CD4-positive, CD25-positive, alpha-beta regulatory T cell (primary cell): ENCODE measurements at regions not wholly inside any gene's neighbourhood (a gene's known extent, or its start where the extent isn't known, plus 50 kb on each side); places are given as distances from the start of the nearest gene placed in this dataset.

Experiments
- ATAC-seq, 2 donors: fragments of 150-1000 bp; cut with Tn5 transposase; one replicate each; pipeline ENCODE4 v1.10.0; 2021; ENCODE audit warnings: low read depth in 2 of 2, moderate number of reproducible peaks in 2 of 2, moderate library complexity in 1 of 2
- DNase-seq, 3 donors: peaks; one replicate each; pipeline versions ENCODE4 v3.0.0 to v3.0.0-alpha.2; 2012 to 2022; ENCODE audit warnings: mixed read lengths in 1 of 3
- H3K27ac ChIP-seq: one replicate; pipeline ENCODE4 v1.7.0; 2013; ENCODE audit warnings: mild to moderate bottlenecking, low read length; ENCODE audit not compliant: insufficient read depth, poor library complexity, severe bottlenecking
- H3K27me3 ChIP-seq: one replicate; pipeline ENCODE4 v1.7.0; 2013; ENCODE audit warnings: low read length; ENCODE audit not compliant: control insufficient read depth, insufficient read depth
- H3K36me3 ChIP-seq: one replicate; pipeline ENCODE4 v1.7.0; 2013; ENCODE audit warnings: mild to moderate bottlenecking, low read length, moderate library complexity; ENCODE audit not compliant: control insufficient read depth, insufficient read depth
- H3K4me1 ChIP-seq: 2 replicates; pipeline ENCODE4 v1.7.0; 2013; ENCODE audit warnings: mild to moderate bottlenecking, low read length; ENCODE audit not compliant: insufficient read depth, control insufficient read depth, poor library complexity, severe bottlenecking
- H3K4me3 ChIP-seq: one replicate; pipeline ENCODE4 v1.7.0; 2013; ENCODE audit warnings: low read depth, mild to moderate bottlenecking, low read length, moderate library complexity
- H3K9me3 ChIP-seq, 2 experiments: 1 replicate in 1 of 2; 2 replicates in 1 of 2; pipeline ENCODE4 v1.7.0; 2013; ENCODE audit warnings: low read length in 2 of 2, mild to moderate bottlenecking in 1 of 2, moderate library complexity in 1 of 2; ENCODE audit not compliant: control insufficient read depth in 2 of 2
- H3K27ac Mint-ChIP-seq, 3 donors: one replicate each; pipeline ENCODE4 v1.8.0; 2020 to 2022; ENCODE audit warnings: mild to moderate bottlenecking in 3 of 3, mixed read lengths in 3 of 3, moderate library complexity in 2 of 3
- H3K27me3 Mint-ChIP-seq: one replicate; pipeline ENCODE4 v1.8.0; 2022; ENCODE audit warnings: mild to moderate bottlenecking, mixed read lengths
- H3K36me3 Mint-ChIP-seq: one replicate; pipeline ENCODE4 v1.8.0; 2020; ENCODE audit warnings: mixed read lengths
- H3K4me1 Mint-ChIP-seq, 4 donors: one replicate each; pipeline ENCODE4 v1.8.0; 2020 to 2022; ENCODE audit warnings: mixed read lengths in 4 of 4, mild to moderate bottlenecking in 1 of 4
- H3K4me3 Mint-ChIP-seq, 4 donors: one replicate each; pipeline ENCODE4 v1.8.0; 2020 to 2022; ENCODE audit warnings: mild to moderate bottlenecking in 4 of 4, mixed read lengths in 4 of 4, moderate library complexity in 3 of 4
- H3K9me3 Mint-ChIP-seq, 7 donors: one replicate each; pipeline ENCODE4 v1.8.0; 2020 to 2022; ENCODE audit warnings: mixed read lengths in 7 of 7, mild to moderate bottlenecking in 3 of 7, moderate library complexity in 2 of 7

DNA sequence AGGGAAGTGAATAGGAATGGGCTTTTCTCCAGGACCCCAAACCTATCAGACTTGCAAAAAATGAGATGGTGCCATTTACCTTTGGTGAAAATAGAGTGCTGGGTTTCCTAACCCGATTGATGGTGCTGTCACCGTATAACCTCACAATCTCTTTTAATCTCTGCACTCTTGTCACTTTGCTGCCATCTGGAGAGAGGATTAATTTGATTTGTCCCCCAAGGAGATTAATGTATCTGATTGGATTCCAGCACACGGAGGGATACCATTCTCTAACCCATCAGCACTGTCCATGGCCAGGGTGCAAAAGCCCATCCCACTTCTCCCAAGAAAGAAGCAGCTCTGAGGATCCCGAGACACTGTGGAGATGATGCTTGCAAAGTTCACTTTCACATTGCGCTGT, 86.3 kb upstream of the NFE2L3 start:
- Mint-ChIP-seq H3K4me3 (no peak overlapping the region), H3K4me1 (no peaks in the 10 kb centered on the region), H3K9me3 (peaks cover 0 to 3% (median 0%) of the 10 kb centered on the region in 7 donors), H3K27me3 (peaks cover 57% of the 10 kb centered on the region), H3K36me3 (no peaks in the 10 kb centered on the region), H3K27ac (no peak overlapping the region)
- Histone ChIP-seq H3K27ac (no peak overlapping the region), H3K36me3 (no peaks in the 10 kb centered on the region), H3K4me3 (no peak overlapping the region), H3K4me1 (peaks cover 4% of the 10 kb centered on the region), H3K9me3 (no peaks in the 10 kb centered on the region), H3K27me3 (peaks cover 3% of the 10 kb centered on the region)
- ATAC-seq (no peak), DNase-seq (no peak)

DNA sequence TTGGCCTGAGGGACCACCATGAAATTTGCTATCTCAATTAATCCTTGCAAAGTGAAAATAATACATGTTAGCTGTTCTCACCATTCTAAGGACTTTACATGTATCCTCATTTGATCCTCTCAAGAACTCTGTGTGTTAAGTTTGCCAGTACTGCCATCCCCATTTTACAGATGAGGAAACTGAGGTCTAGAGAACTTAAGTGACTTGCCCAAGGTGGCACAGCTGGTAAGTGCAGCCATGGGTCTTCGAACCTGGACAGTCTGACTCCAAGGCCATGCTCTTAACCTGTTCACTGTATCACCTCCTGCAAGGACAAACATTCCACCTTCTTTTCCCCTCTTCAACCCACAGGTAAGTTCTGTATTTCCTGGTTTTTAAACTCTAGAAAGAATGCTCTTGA, 85.3 kb upstream of the NFE2L3 start:
- H3K36me3 ChIP-seq: no peaks in the 10 kb centered on the region
- peaks cover 2% of the 10 kb centered on the region for H3K4me1 ChIP-seq
- DNase-seq (no peak), ATAC-seq (no peak)
- Mint-ChIP-seq H3K27me3 (peaks cover 48% of the 10 kb centered on the region), H3K9me3 (peaks cover 0 to 3% (median 0%) of the 10 kb centered on the region in 7 donors), H3K4me1 (no peaks in the 10 kb centered on the region), H3K27ac (no peak overlapping the region), H3K4me3 (no peak overlapping the region), H3K36me3 (no peaks in the 10 kb centered on the region)
- no peak overlapping the region for H3K4me3 ChIP-seq
- no peaks in the 10 kb centered on the region for H3K9me3 ChIP-seq
- H3K27ac ChIP-seq: no peak overlapping the region
- peaks cover 3% of the 10 kb centered on the region for H3K27me3 ChIP-seq

DNA sequence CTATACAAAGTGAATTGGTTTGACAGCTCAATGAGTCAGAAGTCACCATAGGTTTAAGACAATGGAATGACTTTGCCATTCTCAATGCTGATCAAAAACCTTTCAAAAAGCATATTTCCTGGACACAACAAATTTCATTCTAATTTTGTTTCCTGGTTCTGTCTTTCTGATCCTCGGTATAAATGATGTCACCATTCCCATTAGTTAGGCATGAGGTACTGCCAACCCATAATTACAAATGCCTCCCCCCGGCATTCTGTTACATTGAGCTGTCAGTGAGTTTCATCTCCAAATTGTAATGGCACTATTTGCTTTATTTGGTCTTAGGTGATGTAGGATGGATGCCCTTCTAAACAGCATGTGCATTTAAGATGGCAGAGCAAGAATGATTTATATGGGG, 81.7 kb upstream of the NFE2L3 start:
- Histone ChIP-seq H3K36me3 (no peaks in the 10 kb centered on the region), H3K4me1 (no peaks in the 10 kb centered on the region), H3K4me3 (no peak overlapping the region), H3K27ac (no peak overlapping the region), H3K27me3 (no peaks in the 10 kb centered on the region), H3K9me3 (no peaks in the 10 kb centered on the region)
- Mint-ChIP-seq H3K27me3 (peaks cover 32% of the 10 kb centered on the region), H3K4me1 (no peaks in the 10 kb centered on the region), H3K27ac (no peak overlapping the region), H3K9me3 (peaks cover 0 to 2% (median 0%) of the 10 kb centered on the region in 7 donors), H3K36me3 (no peaks in the 10 kb centered on the region), H3K4me3 (no peak overlapping the region)
- no peak for DNase-seq
- no peak for ATAC-seq

DNA sequence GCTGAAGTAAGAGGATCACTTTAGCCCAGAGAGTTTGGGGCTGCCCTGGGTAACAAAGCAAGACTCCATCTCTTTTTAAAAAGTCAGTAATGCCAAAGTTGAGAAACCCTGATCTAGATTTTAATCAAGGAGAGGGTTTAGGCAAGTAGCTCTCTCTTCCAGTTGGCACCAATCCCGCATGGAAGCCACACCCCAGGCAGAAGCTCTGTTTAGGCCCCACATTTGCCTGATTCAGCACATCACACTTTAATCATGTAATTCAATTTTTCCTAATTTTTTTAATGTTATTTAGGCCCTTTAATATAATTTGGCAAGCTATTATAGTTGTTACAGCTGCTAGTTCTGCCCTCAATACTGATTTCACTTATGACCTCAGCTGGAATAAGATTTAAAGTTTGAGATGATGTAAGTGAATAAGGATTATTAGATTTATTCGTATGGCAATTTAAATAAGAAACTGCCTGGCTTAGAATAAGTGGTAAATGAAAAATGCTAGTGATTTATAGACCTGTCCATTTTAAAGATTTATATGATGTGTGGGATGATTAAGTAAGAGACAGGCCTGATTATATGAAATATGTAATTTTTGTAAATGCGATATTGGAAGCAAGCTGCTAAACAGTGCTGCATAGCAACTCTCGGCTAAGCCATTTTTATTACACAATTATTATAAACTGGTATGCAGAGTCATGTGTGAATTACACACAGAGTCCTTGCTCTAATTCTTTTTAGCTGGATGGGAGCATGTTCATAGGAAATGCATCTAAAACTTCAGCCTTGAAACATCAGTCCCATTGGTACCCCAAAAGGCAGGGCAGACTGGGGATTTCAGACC, 80.2 kb upstream of the NFE2L3 start:
- Mint-ChIP-seq H3K9me3 (no peaks in the 10 kb centered on the region), H3K4me1 (no peaks in the 10 kb centered on the region), H3K4me3 (no peak overlapping the region), H3K27me3 (peaks cover 30% of the 10 kb centered on the region), H3K36me3 (no peaks in the 10 kb centered on the region), H3K27ac (no peak overlapping the region)
- Histone ChIP-seq H3K27ac (no peak overlapping the region), H3K4me3 (no peak overlapping the region), H3K36me3 (no peaks in the 10 kb centered on the region), H3K4me1 (no peaks in the 10 kb centered on the region), H3K27me3 (peaks cover 12% of the 10 kb centered on the region), H3K9me3 (no peaks in the 10 kb centered on the region)
- DNase-seq (no peak), ATAC-seq (no peak)

DNA sequence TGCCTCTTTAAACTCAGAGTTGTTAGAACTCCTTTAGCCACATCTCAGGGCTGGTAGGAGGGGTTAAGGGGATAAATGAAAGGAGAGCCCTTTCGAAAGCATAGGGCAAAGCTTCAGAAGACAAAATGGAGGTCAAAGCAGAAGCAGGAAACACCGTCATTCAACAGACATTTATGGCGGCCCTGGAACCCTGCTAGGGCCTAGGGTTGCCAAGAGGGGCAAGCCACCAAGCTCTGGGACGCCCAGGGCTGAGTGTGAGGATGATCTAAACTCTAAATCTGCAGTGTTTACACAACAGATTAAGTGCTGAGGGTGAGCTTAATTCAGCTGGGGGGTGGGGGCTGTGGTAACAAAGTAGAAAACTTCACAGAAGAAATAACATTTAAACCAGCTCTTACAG, 79.0 kb upstream of the NFE2L3 start:
- Histone ChIP-seq H3K36me3 (no peaks in the 10 kb centered on the region), H3K4me3 (no peak overlapping the region), H3K4me1 (no peaks in the 10 kb centered on the region), H3K27me3 (peaks cover 19% of the 10 kb centered on the region), H3K9me3 (no peaks in the 10 kb centered on the region), H3K27ac (no peak overlapping the region)
- H3K36me3 Mint-ChIP-seq: no peaks in the 10 kb centered on the region
- ATAC-seq (no peak), DNase-seq (no peak)
- no peak overlapping the region for H3K27ac Mint-ChIP-seq
- H3K27me3 Mint-ChIP-seq: peaks cover 36% of the 10 kb centered on the region
- no peaks in the 10 kb centered on the region for H3K9me3 Mint-ChIP-seq
- no peaks in the 10 kb centered on the region for H3K4me1 Mint-ChIP-seq
- H3K4me3 Mint-ChIP-seq: no peak overlapping the region

DNA sequence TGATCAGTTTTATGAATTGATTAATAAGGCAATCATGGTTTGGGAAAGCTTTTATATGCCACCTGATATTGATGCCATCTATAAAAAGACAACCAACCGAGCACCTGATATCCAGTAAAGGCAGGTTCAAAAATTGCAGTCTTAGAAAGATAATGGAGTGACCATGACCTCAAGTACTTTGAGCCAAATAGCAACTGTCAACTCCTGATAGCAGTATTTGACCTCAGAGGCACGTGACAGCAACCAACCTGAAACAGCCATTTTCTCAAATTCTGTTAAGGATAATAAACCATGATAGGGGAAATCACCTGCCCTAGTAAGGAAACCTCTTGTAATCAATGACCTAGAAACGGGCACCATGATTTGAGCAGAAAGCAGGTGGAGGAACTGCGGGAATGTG, 77.1 kb upstream of the NFE2L3 start:
- no peaks in the 10 kb centered on the region for H3K36me3 ChIP-seq
- no peak overlapping the region for H3K4me3 ChIP-seq
- H3K4me1 ChIP-seq: peaks cover 4% of the 10 kb centered on the region
- peaks cover 0 to 3% (median 0%) of the 10 kb centered on the region in 7 donors for H3K9me3 Mint-ChIP-seq
- H3K9me3 ChIP-seq: no peaks in the 10 kb centered on the region
- H3K27me3 Mint-ChIP-seq: peaks cover 50% of the 10 kb centered on the region
- no peaks in the 10 kb centered on the region for H3K36me3 Mint-ChIP-seq
- no peak overlapping the region for H3K27ac ChIP-seq
- no peak overlapping the region for H3K4me3 Mint-ChIP-seq
- no peak overlapping the region for H3K27ac Mint-ChIP-seq
- H3K27me3 ChIP-seq: peaks cover 32% of the 10 kb centered on the region
- peaks cover 0 to 9% (median 6%) of the 10 kb centered on the region in 4 donors for H3K4me1 Mint-ChIP-seq
- no peak for ATAC-seq
- DNase-seq: no peak

DNA sequence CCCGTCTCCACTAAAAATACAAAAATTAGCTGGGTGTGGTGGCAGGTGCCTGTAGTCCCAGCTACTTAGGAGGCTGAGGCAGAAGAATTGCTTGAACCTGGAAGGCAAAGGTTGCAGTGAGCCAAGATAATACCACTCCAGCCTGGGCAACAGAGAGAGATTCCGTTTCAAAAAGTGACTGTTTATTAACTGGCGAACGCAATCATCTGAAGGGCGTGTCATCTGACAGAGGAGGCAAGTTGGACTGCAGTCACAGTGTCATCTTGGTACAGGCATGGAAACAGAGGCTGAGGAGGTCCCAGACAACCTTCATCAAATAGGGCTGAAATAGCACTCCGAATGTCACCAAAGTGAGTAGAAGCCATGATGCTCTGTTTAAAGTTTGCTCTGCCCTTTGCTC, 75.3 kb upstream of the NFE2L3 start:
- Histone ChIP-seq H3K4me3 (no peak overlapping the region), H3K27me3 (peaks cover 39% of the 10 kb centered on the region), H3K36me3 (no peaks in the 10 kb centered on the region), H3K4me1 (peaks cover 4% of the 10 kb centered on the region), H3K9me3 (no peaks in the 10 kb centered on the region), H3K27ac (no peak overlapping the region)
- no peak overlapping the region for H3K4me3 Mint-ChIP-seq
- H3K27ac Mint-ChIP-seq: no peak overlapping the region
- H3K9me3 Mint-ChIP-seq: peaks cover 0 to 3% (median 0%) of the 10 kb centered on the region in 7 donors
- peaks cover 68% of the 10 kb centered on the region for H3K27me3 Mint-ChIP-seq
- DNase-seq (no peak), ATAC-seq (no peak)
- H3K36me3 Mint-ChIP-seq: no peaks in the 10 kb centered on the region
- H3K4me1 Mint-ChIP-seq: peaks cover 0 to 9% (median 6%) of the 10 kb centered on the region in 4 donors
